IMR-90 (cell line): ENCODE measurements at regions not wholly inside any gene's neighbourhood (a gene's known extent, or its start where the extent isn't known, plus 50 kb on each side); places are given as distances from the start of the nearest gene placed in this dataset.

Source experiments
- ATAC-seq: fragments of 200-7000 bp; cut with Tn5 transposase; 2 replicates; pipeline ENCODE4 v1.9.1; 2020; ENCODE audit warnings: low read depth, mild to moderate bottlenecking, moderate library complexity
- BruUV-seq: library from RNA; stranded (reverse); fragments of 400-500 nt; replicated peaks from 2 replicates; lab custom pipeline; 2021; lab: Mats Ljungman, UMichigan
- CTCF ChIA-PET: fragments of 300-600 bp; formaldehyde crosslinking; extraction: SDS; loops from one replicate; lab custom pipeline; 2021; ENCODE audit warnings: antibody characterized with exemption; lab: Yijun Ruan, JAX
- POLR2A ChIA-PET: fragments of 300-600 bp; sonication (Branson Sonifier 250); formaldehyde crosslinking; loops from one replicate; lab custom pipeline; 2022; ENCODE audit warnings: antibody characterized with exemption; ENCODE audit not compliant: unreplicated experiment; lab: Charles Lee
- DNase-seq: peaks from one replicate; pipeline ENCODE4 v3.0.0; 2013
- H2AFZ ChIP-seq: replicated peaks from 2 replicates; pipeline ENCODE3; 2013; ENCODE audit warnings: low read length, mild to moderate bottlenecking; ENCODE audit not compliant: poor library complexity
- H2AK5ac ChIP-seq: 2 replicates; pipeline ENCODE4 v1.6.1; 2013; ENCODE audit warnings: low read depth, low read length, inconsistent platforms
- H2AK9ac ChIP-seq: replicated peaks from 2 replicates; pipeline ENCODE3; 2013; ENCODE audit warnings: mild to moderate bottlenecking, low read depth, low read length, moderate library complexity; ENCODE audit not compliant: poor library complexity
- H2BK120ac ChIP-seq: 2 replicates; pipeline ENCODE4 v1.6.1; 2013; ENCODE audit warnings: low read depth, low read length, inconsistent platforms
- H2BK15ac ChIP-seq: 3 replicates; pipeline ENCODE4 v1.6.1; 2013; ENCODE audit warnings: low read depth, low read length, inconsistent platforms
- H2BK20ac ChIP-seq: 2 replicates; pipeline ENCODE4 v1.6.1; 2013; ENCODE audit warnings: low read depth, mild to moderate bottlenecking, inconsistent platforms, low read length, moderate library complexity
- H2BK5ac ChIP-seq: 2 replicates; pipeline ENCODE4 v1.6.1; 2013; ENCODE audit warnings: mild to moderate bottlenecking, low read depth, low read length, inconsistent platforms; ENCODE audit not compliant: poor library complexity, severe bottlenecking
- H3K14ac ChIP-seq: replicated peaks from 2 replicates; pipeline ENCODE4 v1.6.1; 2013; ENCODE audit warnings: low read depth, low read length, inconsistent platforms
- H3K18ac ChIP-seq: 2 replicates; pipeline ENCODE4 v1.6.1; 2013; ENCODE audit warnings: low read depth, low read length, control low read depth
- H3K23ac ChIP-seq: 2 replicates; pipeline ENCODE4 v1.6.1; 2013; ENCODE audit warnings: low read depth, low read length, inconsistent platforms
- H3K27ac ChIP-seq: 2 replicates; pipeline ENCODE4 v1.5.1; 2013; ENCODE audit warnings: mild to moderate bottlenecking, control low read depth, low read length; ENCODE audit not compliant: insufficient read depth
- H3K27me3 ChIP-seq: 2 replicates; pipeline ENCODE4 v1.6.1; 2013; ENCODE audit warnings: low read length; ENCODE audit not compliant: control insufficient read depth, insufficient read depth
- H3K36me3 ChIP-seq: 2 replicates; pipeline ENCODE4 v1.6.1; 2013; ENCODE audit warnings: low read length, mixed read lengths; ENCODE audit not compliant: control insufficient read depth, insufficient read depth
- H3K4ac ChIP-seq: 2 replicates; pipeline ENCODE4 v1.6.1; 2013; ENCODE audit warnings: low read depth, low read length, inconsistent platforms
- H3K4me1 ChIP-seq: 2 replicates; pipeline ENCODE4 v1.6.1; 2013; ENCODE audit warnings: low read length, mixed read lengths; ENCODE audit not compliant: control insufficient read depth, insufficient read depth
- H3K4me2 ChIP-seq: 2 replicates; pipeline ENCODE4 v1.6.1; 2013; ENCODE audit warnings: low read depth, mild to moderate bottlenecking, control low read depth, low read length, moderate library complexity
- H3K4me3 ChIP-seq: 2 replicates; pipeline ENCODE4 v1.5.1; 2013; ENCODE audit warnings: low read depth, mild to moderate bottlenecking, control low read depth, low read length, moderate library complexity; ENCODE audit not compliant: insufficient read depth
- H3K56ac ChIP-seq: 2 replicates; pipeline ENCODE4 v1.6.1; 2013; ENCODE audit warnings: low read length, inconsistent platforms; ENCODE audit not compliant: insufficient read depth; ENCODE audit errors: extremely low read depth
- H3K79me1 ChIP-seq, 2 experiments: 2 replicates each; pipeline ENCODE4 v1.6.1; 2013; ENCODE audit warnings: low read length in 2 of 2, inconsistent platforms in 1 of 2, low read depth in 1 of 2
- H3K9ac ChIP-seq: 2 replicates; pipeline ENCODE4 v1.6.1; 2013; ENCODE audit warnings: low read depth, low read length, control low read depth
- H3K9me1 ChIP-seq: 2 replicates; pipeline ENCODE4 v1.6.1; 2013; ENCODE audit warnings: low read length, inconsistent platforms; ENCODE audit not compliant: insufficient read depth
- H3K9me3 ChIP-seq: 2 replicates; pipeline ENCODE4 v1.6.1; 2013; ENCODE audit warnings: low read length; ENCODE audit not compliant: control insufficient read depth, insufficient read depth
- H4K20me1 ChIP-seq: 2 replicates; pipeline ENCODE4 v1.6.1; 2013; ENCODE audit warnings: low read length, inconsistent platforms; ENCODE audit not compliant: insufficient read depth
- H4K5ac ChIP-seq: 2 replicates; pipeline ENCODE4 v1.6.1; 2013; ENCODE audit warnings: mild to moderate bottlenecking, low read depth, low read length, control low read depth
- H4K8ac ChIP-seq, 2 experiments: 2 replicates each; pipeline ENCODE4 v1.6.1; 2013; ENCODE audit warnings: low read depth in 2 of 2, low read length in 2 of 2, control low read depth in 1 of 2, inconsistent platforms in 1 of 2
- H4K91ac ChIP-seq: 2 replicates; pipeline ENCODE4 v1.6.1; 2013; ENCODE audit warnings: low read depth, low read length, inconsistent platforms; ENCODE audit not compliant: insufficient read depth
- BHLHE40 ChIP-seq: fragments of 150-350 bp; IDR thresholded peaks from 2 replicates; pipeline ENCODE4 v1.6.1; 2016; ENCODE audit warnings: mild to moderate bottlenecking, low read depth, low read length
- CEBPB ChIP-seq: IDR thresholded peaks from 2 replicates; pipeline ENCODE4 v1.6.1; 2012; ENCODE audit warnings: low read depth, low read length, improper control_type of control experiment
- CHD1 ChIP-seq: IDR thresholded peaks from 2 replicates; pipeline ENCODE4 v1.6.1; 2012; ENCODE audit warnings: low read depth, low read length, improper control_type of control experiment
- CTCF ChIP-seq: conservative IDR thresholded peaks from 2 replicates; pipeline ENCODE4 v1.5.1; 2012; ENCODE audit warnings: mild to moderate bottlenecking, low read depth, low read length, improper control_type of control experiment
- ELK1 ChIP-seq: fragments of 150-350 bp; IDR thresholded peaks from 2 replicates; pipeline ENCODE4 v1.6.1; 2016; ENCODE audit warnings: low read depth, mild to moderate bottlenecking, low read length, moderate library complexity, borderline replicate concordance
- FOS ChIP-seq: fragments of 150-350 bp; IDR thresholded peaks from 2 replicates; pipeline ENCODE4 v1.6.1; 2016; ENCODE audit warnings: low read depth, low read length
- MAFK ChIP-seq: IDR thresholded peaks from 2 replicates; pipeline ENCODE4 v1.6.1; 2012; ENCODE audit warnings: low read depth, low read length, improper control_type of control experiment
- MAZ ChIP-seq: IDR thresholded peaks from 2 replicates; pipeline ENCODE4 v1.6.1; 2012; ENCODE audit warnings: low read depth, mild to moderate bottlenecking, low read length, improper control_type of control experiment, moderate library complexity, borderline replicate concordance
- MXI1 ChIP-seq: IDR thresholded peaks from 2 replicates; pipeline ENCODE4 v1.6.1; 2012; ENCODE audit warnings: low read depth, mild to moderate bottlenecking, low read length, moderate library complexity, borderline replicate concordance
- NFE2L2 ChIP-seq: fragments of 150-350 bp; IDR thresholded peaks from 2 replicates; pipeline ENCODE4 v1.6.1; 2016; ENCODE audit warnings: low read depth, mild to moderate bottlenecking, low read length
- POLR2A ChIP-seq: IDR thresholded peaks from 2 replicates; pipeline ENCODE4 v1.6.1; 2012; ENCODE audit warnings: mild to moderate bottlenecking, low read depth, low read length
- RFX5 ChIP-seq: IDR thresholded peaks from 2 replicates; pipeline ENCODE4 v1.8.0; 2012; ENCODE audit warnings: low read depth, mild to moderate bottlenecking, low read length, moderate library complexity
- SMC3 ChIP-seq: fragments of 150-350 bp; IDR thresholded peaks from 2 replicates; pipeline ENCODE4 v1.6.1; 2016; ENCODE audit warnings: low read depth, mild to moderate bottlenecking, antibody characterized with exemption, low read length, moderate library complexity
- WGBS, 2 experiments: methylation state at CpG; one replicate each; pipeline versions ENCODE4 v1.1.5 to v1.1.7; 2013; ENCODE audit warnings: missing lambda C conversion rate in 2 of 2; ENCODE audit not compliant: insufficient read length in 1 of 2; ENCODE audit errors: extremely low coverage in 2 of 2; 5-methylcytosine and 5-hydroxymethylcytosine counted together
- dilution Hi-C: fragments of 300-500 bp; cut with HindIII; formaldehyde crosslinking; loops from one replicate; pipeline ENCODE4 v1.14.3; 2018; ENCODE audit warnings: low sequenced_read_pairs; ENCODE audit not compliant: unreplicated experiment
- in situ Hi-C: fragments of 300-500 bp; cut with MboI; formaldehyde crosslinking; loops from 3 replicates; pipeline ENCODE4 v1.14.3; 2019; ENCODE audit warnings: low sequenced_read_pairs, inconsistent platforms, mixed read lengths
- intact Hi-C: fragments of 100-400 bp; cut with micrococcal nuclease; formaldehyde crosslinking; loops from 2 replicates; pipeline ENCODE4 v1.10.0; 2022
- TF ChIP-seq, protein P1 (sequence below): fragments of 150-350 bp; IDR thresholded peaks from 2 replicates; pipeline ENCODE4 v1.6.1; 2017; ENCODE audit warnings: mild to moderate bottlenecking, antibody characterized with exemption, low read length, low read depth

DNA sequence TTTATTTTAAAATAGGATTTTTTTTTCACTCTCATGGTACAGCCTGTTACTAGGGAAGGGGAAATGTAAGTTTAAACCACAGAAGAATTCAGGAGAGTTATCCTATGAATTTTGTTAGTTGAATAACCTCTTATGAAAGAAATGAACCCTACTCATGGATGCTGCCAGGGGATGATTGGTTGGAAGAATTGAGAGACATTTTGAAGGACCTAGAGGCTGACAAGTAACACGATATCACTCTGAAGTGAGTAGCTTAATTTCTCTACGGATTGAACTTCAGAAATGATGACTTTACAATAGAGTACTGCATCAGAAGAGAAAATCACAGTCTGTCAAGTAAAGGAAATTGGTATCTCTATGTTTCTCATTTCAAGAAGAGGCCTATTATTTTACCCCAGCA is 1346.2 kb downstream of the SUCLG1 start:
- no peak overlapping the region for H2BK5ac ChIP-seq
- 100% methylated on average over 1 of the region's 2 CpGs; no CpG with 5 or more reads in 1 of the 2 experiments for WGBS, 2 experiments
- no peaks in the 10 kb centered on the region for H3K4me1 ChIP-seq
- no peak overlapping the region for H3K14ac ChIP-seq
- no TSS peak for BruUV-seq
- H3K36me3 ChIP-seq = no peaks in the 10 kb centered on the region
- no peak overlapping the region for H3K4me2 ChIP-seq
- H3K18ac ChIP-seq = no peak overlapping the region
- no peak overlapping the region for H4K91ac ChIP-seq
- no peak overlapping the region for H2AFZ ChIP-seq
- no peaks in the 10 kb centered on the region for H4K20me1 ChIP-seq
- no peak for ATAC-seq
- no peak overlapping the region for H3K56ac ChIP-seq
- H3K4me3 ChIP-seq = no peak overlapping the region
- no peak overlapping the region for H3K9ac ChIP-seq
- peak; percentile 0 for DNase-seq
- no peaks in the 10 kb centered on the region for H3K79me1 ChIP-seq
- H3K9me1 ChIP-seq = no peaks in the 10 kb centered on the region
- dilution Hi-C loops (no loop called here), intact Hi-C loops (no loop called here), in situ Hi-C loops (no loop called here)
- H2BK120ac ChIP-seq = no peak overlapping the region
- H3K9me3 ChIP-seq = no peaks in the 10 kb centered on the region
- no peak overlapping the region for H3K27ac ChIP-seq
- CTCF ChIA-PET = no interaction called here
- no peak overlapping the region for H3K23ac ChIP-seq
- no peak overlapping the region for H2BK15ac ChIP-seq
- TF ChIP-seq ELK1 = no peak
- TF ChIP-seq SMC3 = no peak
- TF ChIP-seq, protein P1, sequence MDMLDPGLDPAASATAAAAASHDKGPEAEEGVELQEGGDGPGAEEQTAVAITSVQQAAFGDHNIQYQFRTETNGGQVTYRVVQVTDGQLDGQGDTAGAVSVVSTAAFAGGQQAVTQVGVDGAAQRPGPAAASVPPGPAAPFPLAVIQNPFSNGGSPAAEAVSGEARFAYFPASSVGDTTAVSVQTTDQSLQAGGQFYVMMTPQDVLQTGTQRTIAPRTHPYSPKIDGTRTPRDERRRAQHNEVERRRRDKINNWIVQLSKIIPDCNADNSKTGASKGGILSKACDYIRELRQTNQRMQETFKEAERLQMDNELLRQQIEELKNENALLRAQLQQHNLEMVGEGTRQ = no peak
- TF ChIP-seq MAFK = no peak
- no peak for TF ChIP-seq MAZ
- TF ChIP-seq CTCF = no peak
- no peak for TF ChIP-seq CEBPB
- TF ChIP-seq NFE2L2 = no peak
- no peak for TF ChIP-seq BHLHE40
- TF ChIP-seq MXI1 = no peak
- TF ChIP-seq RFX5 = no peak
- no peak for TF ChIP-seq CHD1
- TF ChIP-seq POLR2A = no peak
- TF ChIP-seq FOS = no peak
- H2AK9ac ChIP-seq = no peak overlapping the region
- no peak overlapping the region for H4K8ac ChIP-seq
- H2BK20ac ChIP-seq = no peak overlapping the region
- no peak overlapping the region for H4K5ac ChIP-seq
- POLR2A ChIA-PET = no interaction called here
- H2AK5ac ChIP-seq = no peak overlapping the region
- H3K4ac ChIP-seq = no peak overlapping the region
- no peaks in the 10 kb centered on the region for H3K27me3 ChIP-seq
